ENCODE measurements at regions not wholly inside any gene's neighbourhood (a gene's known extent, or its start where the extent isn't known, plus 50 kb on each side); places are given as distances from the start of the nearest gene placed in this dataset.

DNA sequence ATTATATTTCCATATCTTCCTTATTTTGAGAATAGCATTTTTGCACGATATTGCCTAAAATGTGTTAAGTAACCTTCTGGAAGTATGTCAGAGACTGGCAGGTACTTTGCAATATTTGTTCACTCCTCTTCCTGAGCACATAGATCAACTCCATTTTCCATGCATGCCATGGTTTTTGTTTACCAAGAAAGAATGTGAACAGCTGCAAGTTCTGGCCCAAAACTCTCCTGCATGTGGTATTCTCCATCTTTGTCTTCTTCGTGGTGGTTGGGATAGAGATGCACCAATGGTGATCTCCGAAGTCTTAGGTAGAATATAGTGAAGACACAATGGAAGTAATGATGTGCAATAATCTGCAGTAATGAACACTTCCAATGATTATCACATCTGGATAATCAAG, 2241.0 kb upstream of the RAG2 start:
- Mint-ChIP-seq H3K4me1 (no peaks in the 10 kb centered on the region), H3K9me3 (peaks cover 0 to 3% (median 0%) of the 10 kb centered on the region in 7 donors), H3K4me3 (no peak overlapping the region), H3K36me3 (no peaks in the 10 kb centered on the region), H3K27me3 (ENCODE audit: low read depth in 3 of 3) (no peaks in the 10 kb centered on the region), H3K27ac (no peak overlapping the region)
- no CpG with 5 or more reads among the region's 3 CpGs for WGBS (ENCODE audit: insufficient coverage)
- peaks cover 0 to 9% of the 10 kb centered on the region in 2 donors for H3K9me3 ChIP-seq (replicated peaks in 1 of 2; ENCODE audit: control insufficient read depth in 1 of 2, insufficient read depth in 1 of 2, low read length in 2 of 2)
- intact Hi-C loops (cut with micrococcal nuclease), result no loop called here
- no peak overlapping the region for H3K27ac ChIP-seq (ENCODE audit: low read depth in 1 of 2, low read length in 2 of 2)
- no peaks in the 10 kb centered on the region for H3K27me3 ChIP-seq (ENCODE audit: control insufficient read depth in 2 of 2, insufficient read depth in 2 of 2, low read length in 2 of 2)
- no peaks in the 10 kb centered on the region for H3K36me3 ChIP-seq (replicated peaks in 1 of 2; ENCODE audit: control insufficient read depth in 1 of 2, insufficient read depth in 2 of 2, low read length in 2 of 2)
- no peak overlapping the region for H3K4me3 ChIP-seq (replicated peaks in 1 of 3; ENCODE audit: low read depth in 2 of 3, low read length in 3 of 3)
- no peak overlapping the region for H2AFZ ChIP-seq (ENCODE audit: insufficient read depth, low read depth, low read length, poor library complexity, severe bottlenecking)
- TF ChIP-seq, protein P1, sequence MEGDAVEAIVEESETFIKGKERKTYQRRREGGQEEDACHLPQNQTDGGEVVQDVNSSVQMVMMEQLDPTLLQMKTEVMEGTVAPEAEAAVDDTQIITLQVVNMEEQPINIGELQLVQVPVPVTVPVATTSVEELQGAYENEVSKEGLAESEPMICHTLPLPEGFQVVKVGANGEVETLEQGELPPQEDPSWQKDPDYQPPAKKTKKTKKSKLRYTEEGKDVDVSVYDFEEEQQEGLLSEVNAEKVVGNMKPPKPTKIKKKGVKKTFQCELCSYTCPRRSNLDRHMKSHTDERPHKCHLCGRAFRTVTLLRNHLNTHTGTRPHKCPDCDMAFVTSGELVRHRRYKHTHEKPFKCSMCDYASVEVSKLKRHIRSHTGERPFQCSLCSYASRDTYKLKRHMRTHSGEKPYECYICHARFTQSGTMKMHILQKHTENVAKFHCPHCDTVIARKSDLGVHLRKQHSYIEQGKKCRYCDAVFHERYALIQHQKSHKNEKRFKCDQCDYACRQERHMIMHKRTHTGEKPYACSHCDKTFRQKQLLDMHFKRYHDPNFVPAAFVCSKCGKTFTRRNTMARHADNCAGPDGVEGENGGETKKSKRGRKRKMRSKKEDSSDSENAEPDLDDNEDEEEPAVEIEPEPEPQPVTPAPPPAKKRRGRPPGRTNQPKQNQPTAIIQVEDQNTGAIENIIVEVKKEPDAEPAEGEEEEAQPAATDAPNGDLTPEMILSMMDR (IDR thresholded peaks at IDR 0.05), result no peak
- no peaks in the 10 kb centered on the region for H4K20me1 ChIP-seq (ENCODE audit: insufficient read depth, low read length)
- H3K79me2 ChIP-seq (ENCODE audit: insufficient read depth, low read length), result no peaks in the 10 kb centered on the region
- H3K9ac ChIP-seq (ENCODE audit: insufficient read depth, low read length, poor library complexity, severe bottlenecking), result no peak overlapping the region
- no peak overlapping the region for H3K4me2 ChIP-seq (replicated peaks; ENCODE audit: extremely low read depth, low read length, poor library complexity, severe bottlenecking)
- no peaks in the 10 kb centered on the region for H3K4me1 ChIP-seq (ENCODE audit: control insufficient read depth in 1 of 2, insufficient read depth in 2 of 2, low read length in 2 of 2)
- no peak for DNase-seq

GRCh38 chr11:38835966-38836365, 2237.9 kb upstream of the RAG2 start:
- WGBS (ENCODE audit: insufficient coverage), result 100% methylated on average over 1 of the region's 4 CpGs
- H3K36me3 Mint-ChIP-seq, result no peaks in the 10 kb centered on the region
- TF ChIP-seq, protein P1 (IDR thresholded peaks at IDR 0.05), result no peak

More at GRCh38 chr11:38835966-38836365, 2237.9 kb upstream of the RAG2 start:
- no peak overlapping the region for H3K4me3 ChIP-seq (replicated peaks in 1 of 3; ENCODE audit: low read depth in 2 of 3, low read length in 3 of 3)
- no peak overlapping the region for H3K27ac Mint-ChIP-seq
- no peaks in the 10 kb centered on the region for H3K9me3 Mint-ChIP-seq
- no peak overlapping the region for H3K27ac ChIP-seq (ENCODE audit: low read depth in 1 of 2, low read length in 2 of 2)
- H3K9me3 ChIP-seq (replicated peaks in 1 of 2; ENCODE audit: control insufficient read depth in 1 of 2, insufficient read depth in 1 of 2, low read length in 2 of 2), result no peaks in the 10 kb centered on the region
- intact Hi-C loops (cut with micrococcal nuclease), result no loop called here
- H3K4me1 ChIP-seq (ENCODE audit: control insufficient read depth in 1 of 2, insufficient read depth in 2 of 2, low read length in 2 of 2), result no peaks in the 10 kb centered on the region
- no peaks in the 10 kb centered on the region for H3K27me3 Mint-ChIP-seq (ENCODE audit: low read depth in 3 of 3)
- no peaks in the 10 kb centered on the region for H3K36me3 ChIP-seq (replicated peaks in 1 of 2; ENCODE audit: control insufficient read depth in 1 of 2, insufficient read depth in 2 of 2, low read length in 2 of 2)
- no peaks in the 10 kb centered on the region for H3K79me2 ChIP-seq (ENCODE audit: insufficient read depth, low read length)
- H3K4me1 Mint-ChIP-seq, result no peaks in the 10 kb centered on the region
- H3K4me2 ChIP-seq (replicated peaks; ENCODE audit: extremely low read depth, low read length, poor library complexity, severe bottlenecking), result no peak overlapping the region
- H3K9ac ChIP-seq (ENCODE audit: insufficient read depth, low read length, poor library complexity, severe bottlenecking), result no peak overlapping the region
- no peaks in the 10 kb centered on the region for H4K20me1 ChIP-seq (ENCODE audit: insufficient read depth, low read length)
- DNase-seq, result no peak
- H2AFZ ChIP-seq (ENCODE audit: insufficient read depth, low read depth, low read length, poor library complexity, severe bottlenecking), result no peak overlapping the region
- H3K4me3 Mint-ChIP-seq, result no peak overlapping the region
- H3K27me3 ChIP-seq (ENCODE audit: control insufficient read depth in 2 of 2, insufficient read depth in 2 of 2, low read length in 2 of 2), result no peaks in the 10 kb centered on the region
